Endothelial cell of umbilical vein (primary cell): ENCODE measurements at regions not wholly inside any gene's neighbourhood (a gene's known extent, or its start where the extent isn't known, plus 50 kb on each side); places are given as distances from the start of the nearest gene placed in this dataset.

Source experiments
- BruUV-seq: library from RNA; stranded (reverse); fragments of 400-500 nt; replicated peaks from 2 replicates; lab custom pipeline; 2021; lab: Mats Ljungman, UMichigan
- CTCF ChIA-PET: fragments of 300-600, 350-600 bp; sonication (Branson Sonifier 250); formaldehyde crosslinking; loops from one replicate; lab custom pipeline; 2021; ENCODE audit warnings: antibody characterized with exemption, inconsistent platforms; lab: Charles Lee
- POLR2A ChIA-PET: fragments of 300-600, 350-600 bp; sonication (Branson Sonifier 250); formaldehyde crosslinking; loops from one replicate; lab custom pipeline; 2021; ENCODE audit warnings: antibody characterized with exemption, inconsistent platforms; lab: Charles Lee
- DNase-seq: peaks from one replicate; pipeline ENCODE4 v3.0.0-alpha.2; 2011; ENCODE audit warnings: low read depth, low spot score
- FAIRE-seq: peaks from 2 replicates; lab custom pipeline; 2011; peaks lifted over from hg19 to GRCh38; lab: Jason Lieb, UNC
- H2AFZ ChIP-seq: 2 replicates; pipeline ENCODE4 v1.6.0; 2012; ENCODE audit warnings: low read depth, low read length, control low read depth, inconsistent platforms
- H3K27ac ChIP-seq: 2 replicates; pipeline ENCODE4 v1.5.1; 2011; ENCODE audit warnings: low read depth, mild to moderate bottlenecking, control low read depth, low read length, moderate library complexity; ENCODE audit not compliant: insufficient read depth
- H3K27me3 ChIP-seq, 2 experiments: 2 replicates each; pipeline versions ENCODE4 v1.6.0 to v1.6.1; 2011; ENCODE audit warnings: low read length in 2 of 2, mixed read lengths in 1 of 2; ENCODE audit not compliant: control insufficient read depth in 2 of 2, insufficient read depth in 2 of 2
- H3K36me3 ChIP-seq, 2 experiments: 2 replicates in 1 of 2; 3 replicates in 1 of 2; pipeline ENCODE4 v1.5.1; 2011; ENCODE audit warnings: low read length in 2 of 2, mild to moderate bottlenecking in 1 of 2, moderate library complexity in 1 of 2; ENCODE audit not compliant: control insufficient read depth in 2 of 2, insufficient read depth in 2 of 2; ENCODE audit errors: extremely low read depth in 1 of 2
- H3K4me1 ChIP-seq: 3 replicates; pipeline ENCODE4 v1.5.1; 2011; ENCODE audit warnings: mild to moderate bottlenecking, low read length; ENCODE audit not compliant: control insufficient read depth, insufficient read depth; ENCODE audit errors: extremely low read depth
- H3K4me2 ChIP-seq: 2 replicates; pipeline ENCODE4 v1.6.1; 2011; ENCODE audit warnings: low read length, control low read depth, mixed read lengths; ENCODE audit not compliant: insufficient read depth
- H3K4me3 ChIP-seq, 3 experiments: fragments of 200-600 bp in 1 of 3; sonication (generic), shearing (Covaris generic) in 1 of 3; replicated peaks in 1 of 3; 2 replicates each; pipeline ENCODE4 v1.5.1; 2011 to 2016; ENCODE audit warnings: control low read depth in 3 of 3, low read length in 3 of 3, mild to moderate bottlenecking in 2 of 3, inconsistent platforms in 1 of 3, low read depth in 1 of 3, moderate library complexity in 1 of 3; ENCODE audit not compliant: insufficient read depth in 1 of 3
- H3K79me2 ChIP-seq: 2 replicates; pipeline ENCODE4 v1.6.0; 2012; ENCODE audit warnings: low read length, inconsistent platforms; ENCODE audit not compliant: control insufficient read depth, insufficient read depth
- H3K9ac ChIP-seq: replicated peaks from 2 replicates; pipeline ENCODE3; 2011; ENCODE audit warnings: low read length, control low read depth; ENCODE audit not compliant: insufficient read depth; ENCODE audit errors: extremely low read depth
- H3K9me1 ChIP-seq: replicated peaks from 3 replicates; pipeline ENCODE4 v1.6.0; 2011; ENCODE audit warnings: mild to moderate bottlenecking, low read length; ENCODE audit not compliant: control insufficient read depth, insufficient read depth; ENCODE audit errors: extremely low read depth
- H3K9me3 ChIP-seq: replicated peaks from 2 replicates; pipeline ENCODE4 v1.5.1; 2012; ENCODE audit warnings: low read length, inconsistent platforms; ENCODE audit not compliant: control insufficient read depth, insufficient read depth
- H4K20me1 ChIP-seq: replicated peaks from 2 replicates; pipeline ENCODE3; 2011; ENCODE audit warnings: mild to moderate bottlenecking, low read length; ENCODE audit not compliant: control insufficient read depth, insufficient read depth; ENCODE audit errors: extremely low read depth
- CTCF ChIP-seq, 2 donors: IDR thresholded peaks; 1 replicate in 1 of 2; 2 replicates in 1 of 2; pipeline ENCODE4 v1.5.1; 2011; ENCODE audit warnings: low read length in 2 of 2, mild to moderate bottlenecking in 2 of 2, moderate library complexity in 2 of 2, control low read depth in 1 of 2, inconsistent platforms in 1 of 2, low read depth in 1 of 2; ENCODE audit not compliant: insufficient read depth in 1 of 2; ENCODE audit errors: extremely low read depth in 1 of 2
- EZH2 ChIP-seq: IDR thresholded peaks from 2 replicates; pipeline ENCODE4 v1.6.1; 2012; ENCODE audit warnings: borderline replicate concordance, low read depth, mild to moderate bottlenecking, moderate library complexity, low read length, inconsistent platforms; ENCODE audit not compliant: severe bottlenecking
- FOS ChIP-seq: IDR thresholded peaks from 2 replicates; pipeline ENCODE4 v1.6.1; 2011; ENCODE audit warnings: mild to moderate bottlenecking, low read length, moderate library complexity, borderline replicate concordance; ENCODE audit not compliant: insufficient read depth
- GATA2 ChIP-seq: IDR thresholded peaks from 2 replicates; pipeline ENCODE4 v1.7.0; 2011; ENCODE audit warnings: low read depth, mild to moderate bottlenecking, moderate library complexity, mixed read lengths, low read length; ENCODE audit not compliant: insufficient read length, insufficient read depth
- JUN ChIP-seq: IDR thresholded peaks from 2 replicates; pipeline ENCODE4 v1.6.1; 2011; ENCODE audit warnings: borderline replicate concordance, low read depth; ENCODE audit not compliant: insufficient read length, insufficient read depth
- MAX ChIP-seq: IDR thresholded peaks from 2 replicates; pipeline ENCODE4 v1.6.1; 2011; ENCODE audit not compliant: insufficient read depth, insufficient read length
- MYC ChIP-seq: IDR thresholded peaks from one replicate; pipeline ENCODE4 v1.6.1; 2011; ENCODE audit warnings: mild to moderate bottlenecking, low read depth, low read length
- POLR2A ChIP-seq: IDR thresholded peaks from 2 replicates; pipeline ENCODE4 v1.6.1; 2012; ENCODE audit warnings: low read depth, mild to moderate bottlenecking, control low read depth, low read length
- POLR2AphosphoS5 ChIP-seq: IDR thresholded peaks from 2 replicates; pipeline ENCODE4 v1.6.1; 2012; ENCODE audit warnings: low read depth, mild to moderate bottlenecking, control low read depth, low read length, moderate library complexity; ENCODE audit not compliant: insufficient read depth
- dilution Hi-C: fragments of 300-500 bp; cut with MboI; formaldehyde crosslinking; loops from one replicate; pipeline ENCODE4 v1.15.0; 2019; ENCODE audit warnings: low sequenced_read_pairs; ENCODE audit not compliant: extremely low pct_ligation_motif_present
- intact Hi-C: fragments of 100-400 bp; cut with micrococcal nuclease; formaldehyde crosslinking; loops from one replicate; pipeline ENCODE4 v1.10.0; 2022

- no peaks in the 10 kb centered on the region for H4K20me1 ChIP-seq
- no TSS peak for BruUV-seq
- H3K4me1 ChIP-seq = no peaks in the 10 kb centered on the region
- TF ChIP-seq MYC = no peak
- TF ChIP-seq CTCF (IDR thresholded peaks at IDR 0.05; ENCODE audit: extremely low read depth in 1 of 2, insufficient read depth in 1 of 2, low read depth in 1 of 2, low read length in 2 of 2) = peak in 1 of 2 donors; percentile 29
- H3K4me3 ChIP-seq = no peak overlapping the region
- ChIA-PET POLR2A (no interaction called here), CTCF (no interaction called here)
- no peak overlapping the region for H3K27ac ChIP-seq
- DNase-seq (peak; percentile 5), FAIRE-seq (no peak)
- H3K27me3 ChIP-seq = peaks cover 2 to 5% of the 10 kb centered on the region in 2 experiments
- no peak overlapping the region for H3K4me2 ChIP-seq
- H2AFZ ChIP-seq = no peak overlapping the region
- H3K79me2 ChIP-seq = no peaks in the 10 kb centered on the region
- no peaks in the 10 kb centered on the region for H3K36me3 ChIP-seq
- intact Hi-C loops = no loop called here
- dilution Hi-C loops = no loop called here
- H3K9me3 ChIP-seq = no peaks in the 10 kb centered on the region
- H3K9me1 ChIP-seq = no peaks in the 10 kb centered on the region
- no peak overlapping the region for H3K9ac ChIP-seq
Observed at GRCh38 chr15:70210528-70210927, 112.8 kb upstream of the TLE3 start.

GRCh38 chr15:70210076-70210475, 112.4 kb upstream of the TLE3 start:
- no peaks in the 10 kb centered on the region for H3K9me1 ChIP-seq
- H4K20me1 ChIP-seq = no peaks in the 10 kb centered on the region
- H3K9me3 ChIP-seq = no peaks in the 10 kb centered on the region
- no peak for TF ChIP-seq MYC
- no peak for TF ChIP-seq POLR2A
- TF ChIP-seq JUN = no peak
- TF ChIP-seq POLR2AphosphoS5 = no peak
- TF ChIP-seq GATA2 = no peak
- TF ChIP-seq CTCF (IDR thresholded peaks at IDR 0.05; ENCODE audit: extremely low read depth in 1 of 2, insufficient read depth in 1 of 2, low read depth in 1 of 2, low read length in 2 of 2) = no peak
- TF ChIP-seq MAX = no peak
- TF ChIP-seq FOS = no peak
- TF ChIP-seq EZH2 = no peak
- no peak for DNase-seq
- no peak for FAIRE-seq
- H3K27me3 ChIP-seq = peaks cover 2 to 7% of the 10 kb centered on the region in 2 experiments
- no peak overlapping the region for H3K4me2 ChIP-seq
- intact Hi-C loops = no loop called here
- no peak overlapping the region for H3K27ac ChIP-seq
- no peaks in the 10 kb centered on the region for H3K4me1 ChIP-seq
- BruUV-seq = no TSS peak
- no peak overlapping the region for H3K4me3 ChIP-seq
- dilution Hi-C loops = no loop called here
- no peaks in the 10 kb centered on the region for H3K36me3 ChIP-seq
- CTCF ChIA-PET = no interaction called here
- POLR2A ChIA-PET = no interaction called here
- no peak overlapping the region for H3K9ac ChIP-seq
- no peak overlapping the region for H2AFZ ChIP-seq
- H3K79me2 ChIP-seq = no peaks in the 10 kb centered on the region
